Lung (tissue), 11 donors: ENCODE measurements at regions not wholly inside any gene's neighbourhood (a gene's known extent, or its start where the extent isn't known, plus 50 kb on each side); places are given as distances from the start of the nearest gene placed in this dataset.
A peak's percentile ranks its signal among the peaks of the same experiment; 100 is the strongest.

Experiments
- ATAC-seq: fragments of 200-7000 bp; cut with Tn5 transposase; one replicate; pipeline ENCODE4 v1.9.1; 2020; ENCODE audit warnings: moderate number of reproducible peaks; ENCODE audit not compliant: insufficient read depth, low FRiP score
- DNase-seq, 3 donors: peaks; one replicate each; pipeline ENCODE4 v3.0.0-alpha.2; 2013 to 2017
- H3K27ac ChIP-seq, 2 donors: one replicate each; pipeline ENCODE4 v1.5.1; 2013; ENCODE audit warnings: mild to moderate bottlenecking in 2 of 2, moderate library complexity in 2 of 2, control low read depth in 1 of 2, inconsistent platforms in 1 of 2, low read depth in 1 of 2, low read length in 1 of 2
- H3K27me3 ChIP-seq, 3 donors: one replicate each; pipeline ENCODE4 v1.5.1; 2013; ENCODE audit warnings: low read length in 2 of 3; ENCODE audit not compliant: control insufficient read depth in 3 of 3, insufficient read depth in 3 of 3
- H3K36me3 ChIP-seq, 4 donors: one replicate each; pipeline ENCODE4 v1.5.1; 2013; ENCODE audit warnings: low read length in 4 of 4, mild to moderate bottlenecking in 1 of 4, moderate library complexity in 1 of 4; ENCODE audit not compliant: control insufficient read depth in 4 of 4, insufficient read depth in 4 of 4
- H3K4me1 ChIP-seq, 5 donors: one replicate each; pipeline ENCODE4 v1.5.1; 2013; ENCODE audit warnings: low read length in 5 of 5, mild to moderate bottlenecking in 2 of 5, moderate library complexity in 1 of 5; ENCODE audit not compliant: control insufficient read depth in 5 of 5, insufficient read depth in 5 of 5
- H3K4me3 ChIP-seq: one replicate; pipeline ENCODE4 v1.5.1; 2013; ENCODE audit warnings: mild to moderate bottlenecking, control low read depth, moderate library complexity
- H3K9ac ChIP-seq, 2 donors: one replicate each; pipeline ENCODE4 v1.5.1; 2013; ENCODE audit warnings: low read length in 2 of 2, control low read depth in 1 of 2; ENCODE audit not compliant: insufficient read depth in 1 of 2
- H3K9me3 ChIP-seq, 4 donors: one replicate each; pipeline ENCODE4 v1.5.1; 2013; ENCODE audit warnings: low read length in 3 of 4, mild to moderate bottlenecking in 1 of 4, moderate library complexity in 1 of 4; ENCODE audit not compliant: control insufficient read depth in 4 of 4, insufficient read depth in 3 of 4
- CTCF ChIP-seq: IDR thresholded peaks from 2 replicates; pipeline ENCODE4 v1.5.1; 2012; ENCODE audit warnings: mild to moderate bottlenecking; ENCODE audit errors: control extremely low read depth, extremely low read depth
- WGBS, 2 donors: extraction: QIAGEN DNeasy Blood & Tissue Kit; methylation state at CpG; one replicate each; pipeline ENCODE4 v1.1.7; 2013; 5-methylcytosine and 5-hydroxymethylcytosine counted together
- donor health status: control.
- donor health status: control.
- donor health status: Bipolar disorder and iron deficiency.
- donor health status: healthy.
- donor health status: DM: yes; HTN: yes; CAD: no.

- WGBS, 2 donors, result 89 to 98% methylated on average over 2 of the region's 2 CpGs
Observed at GRCh38 chr9:16341177-16341576, 529.3 kb downstream of the BNC2 start.

GRCh38 chr9:16342246-16343020 is 528.0 kb downstream of the BNC2 start:
- 85 to 91% methylated on average over 7 of the region's 7 CpGs for WGBS, 2 donors
- no peak overlapping the region for H3K4me3 ChIP-seq
- no peak for TF ChIP-seq CTCF
- H3K4me1 ChIP-seq, result peaks cover 0 to 18% (median 13%) of the 10 kb centered on the region in 5 donors
- H3K9ac ChIP-seq, result no peak overlapping the region
- H3K9me3 ChIP-seq, result peaks cover 0 to 2% (median 0%) of the 10 kb centered on the region in 4 donors
- no peaks in the 10 kb centered on the region for H3K27me3 ChIP-seq
- ATAC-seq, result no peak
- H3K36me3 ChIP-seq, result no peaks in the 10 kb centered on the region
- H3K27ac ChIP-seq, result no peak overlapping the region
- DNase-seq, result peak in 2 of 3 donors; percentile 68 to 71

More at GRCh38 chr9:16341177-16341576, 529.3 kb downstream of the BNC2 start:
- Histone ChIP-seq H3K4me1 (peaks cover 0 to 18% (median 13%) of the 10 kb centered on the region in 5 donors), H3K27ac (no peak overlapping the region), H3K9me3 (peaks cover 0 to 2% (median 0%) of the 10 kb centered on the region in 4 donors), H3K9ac (no peak overlapping the region), H3K36me3 (no peaks in the 10 kb centered on the region), H3K4me3 (no peak overlapping the region), H3K27me3 (no peaks in the 10 kb centered on the region)
- no peak for TF ChIP-seq CTCF
- no peak for ATAC-seq
- no peak for DNase-seq

GRCh38 chr9:16343249-16344237 is 526.9 kb downstream of the BNC2 start:
- no peaks in the 10 kb centered on the region for H3K27me3 ChIP-seq
- H3K9ac ChIP-seq, result no peak overlapping the region
- no peaks in the 10 kb centered on the region for H3K36me3 ChIP-seq
- H3K27ac ChIP-seq, result no peak overlapping the region
- DNase-seq (peak in 2 of 3 donors; percentile 31 to 86), ATAC-seq (no peak)
- peaks cover 0 to 23% (median 13%) of the 10 kb centered on the region in 5 donors for H3K4me1 ChIP-seq
- no peak for TF ChIP-seq CTCF
- WGBS, 2 donors, result 67 to 74% methylated on average over 12 of the region's 12 CpGs
- H3K9me3 ChIP-seq, result peaks cover 0 to 2% (median 0%) of the 10 kb centered on the region in 4 donors
- no peak overlapping the region for H3K4me3 ChIP-seq
